IPS-18a (cell line): ENCODE measurements at regions not wholly inside any gene's neighbourhood (a gene's known extent, or its start where the extent isn't known, plus 50 kb on each side); places are given as distances from the start of the nearest gene placed in this dataset.

Experiments used
- H3K27ac ChIP-seq: one replicate; pipeline ENCODE4 v1.5.1; 2013; ENCODE audit warnings: low read length
- H3K27me3 ChIP-seq: one replicate; pipeline ENCODE4 v1.6.1; 2013; ENCODE audit warnings: mild to moderate bottlenecking, low read length; ENCODE audit not compliant: control insufficient read depth, insufficient read depth
- H3K36me3 ChIP-seq: one replicate; pipeline ENCODE4 v1.6.1; 2013; ENCODE audit warnings: low read depth, low read length; ENCODE audit not compliant: control insufficient read depth
- H3K4me1 ChIP-seq: one replicate; pipeline ENCODE4 v1.6.1; 2013; ENCODE audit warnings: low read depth, low read length; ENCODE audit not compliant: control insufficient read depth
- H3K4me3 ChIP-seq: one replicate; pipeline ENCODE4 v1.5.1; 2013; ENCODE audit warnings: low read length
- H3K9ac ChIP-seq: one replicate; pipeline ENCODE4 v1.6.1; 2013; ENCODE audit warnings: mild to moderate bottlenecking, low read length, moderate library complexity
- H3K9me3 ChIP-seq: one replicate; pipeline ENCODE4 v1.6.1; 2013; ENCODE audit warnings: low read depth, low read length; ENCODE audit not compliant: control insufficient read depth

DNA sequence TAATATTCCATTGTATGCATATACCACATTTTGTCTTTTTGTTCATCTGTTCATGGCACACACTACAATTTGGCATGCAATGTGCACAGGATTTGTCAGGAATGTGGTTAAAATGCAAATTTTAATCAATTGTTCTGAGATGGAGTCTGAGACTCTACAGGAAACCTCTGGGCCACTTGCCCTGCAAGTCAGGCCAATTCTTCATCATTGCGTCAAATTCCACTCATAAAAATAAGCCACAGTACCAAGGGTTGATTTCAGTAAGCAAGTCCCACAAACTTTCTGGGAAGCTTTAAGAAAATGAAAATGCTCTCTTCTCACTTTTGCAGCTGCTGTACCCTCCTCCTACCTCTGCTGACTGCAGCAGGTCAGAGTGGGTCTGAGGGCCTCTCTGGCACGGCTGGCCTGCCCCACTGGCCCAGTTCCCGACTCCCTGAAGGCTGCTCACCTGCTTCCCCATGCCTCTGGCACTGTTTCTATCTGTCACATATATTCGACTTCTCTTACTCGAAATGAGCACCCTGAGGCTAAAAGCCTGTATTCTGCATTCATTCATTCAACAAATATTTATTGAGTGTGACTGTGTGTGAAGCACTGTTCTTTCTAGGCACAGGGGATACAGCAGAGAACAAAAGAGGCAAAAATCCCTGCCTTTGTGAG is 83.8 kb upstream of the WASF3 start:
- Histone ChIP-seq H3K27ac (no peak overlapping the region), H3K27me3 (no peaks in the 10 kb centered on the region), H3K4me1 (peaks cover 30% of the 10 kb centered on the region), H3K4me3 (no peak overlapping the region), H3K9me3 (no peaks in the 10 kb centered on the region), H3K9ac (no peak overlapping the region), H3K36me3 (no peaks in the 10 kb centered on the region)

DNA sequence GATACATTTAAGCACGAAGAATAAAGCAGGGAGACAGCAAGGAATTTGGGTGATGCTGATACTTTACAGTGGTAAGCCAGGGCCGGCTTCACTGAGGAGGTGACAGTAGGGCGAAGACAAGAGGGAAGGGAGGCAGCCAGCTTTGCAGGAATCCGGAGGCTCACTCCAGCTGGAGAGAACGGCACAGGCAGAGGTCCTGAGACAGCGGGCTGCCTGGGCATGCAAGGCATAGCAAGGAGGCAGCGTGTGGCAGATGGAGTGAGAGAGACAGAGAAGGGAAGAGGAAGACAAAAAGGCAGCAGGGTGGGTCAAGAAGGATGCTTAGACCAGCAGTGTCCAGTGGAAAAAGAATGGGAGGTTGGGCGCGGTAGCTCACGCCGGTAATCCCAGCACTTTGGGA is 83.2 kb upstream of the WASF3 start:
- no peak overlapping the region for H3K27ac ChIP-seq
- H3K9me3 ChIP-seq, result no peaks in the 10 kb centered on the region

DNA sequence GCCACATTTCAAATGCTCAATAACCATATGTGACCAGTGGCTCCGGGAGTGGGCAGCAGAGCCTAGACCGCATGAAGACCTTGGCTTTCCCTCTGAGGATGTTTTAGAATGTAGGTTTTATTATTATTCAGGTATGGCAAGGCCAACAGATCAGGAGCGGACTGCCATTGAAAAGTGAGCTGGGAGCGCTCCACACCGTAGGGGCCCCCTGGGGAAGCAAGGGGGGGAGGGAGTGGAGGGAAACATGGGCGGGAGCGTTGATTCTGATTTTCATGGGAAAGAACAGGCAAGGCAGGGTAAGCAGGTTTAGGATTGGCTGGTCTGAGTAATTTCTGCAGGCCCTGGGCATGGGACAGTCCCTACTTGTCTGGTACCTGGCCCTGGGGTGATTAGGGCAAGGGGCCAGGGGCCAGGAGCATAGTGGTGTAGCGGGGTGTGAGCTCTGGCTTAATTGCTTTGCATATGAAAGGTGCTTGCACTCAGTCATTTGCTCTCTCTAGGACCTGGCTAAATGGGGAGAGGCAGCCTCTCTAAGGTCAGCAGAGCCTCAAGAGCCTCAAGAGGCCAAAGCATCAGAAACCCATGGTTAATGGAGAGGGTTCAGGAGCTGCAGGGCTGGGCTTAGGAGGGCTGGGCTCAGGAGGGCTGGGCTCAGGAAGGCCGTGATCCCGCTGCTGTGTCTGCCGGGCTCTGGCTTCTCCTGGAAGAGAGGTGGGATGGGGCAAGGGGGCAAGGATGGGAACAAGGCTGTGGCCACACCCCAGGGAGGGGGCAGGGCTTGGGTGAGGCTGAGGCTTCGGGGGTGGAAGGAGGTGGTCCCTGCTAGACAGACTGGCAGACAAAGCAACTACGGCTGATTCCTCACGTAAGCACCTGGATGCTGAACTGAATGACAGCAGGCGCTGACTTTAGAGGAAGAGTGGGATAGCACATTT is 82.0 kb upstream of the WASF3 start:
- Histone ChIP-seq H3K9me3 (no peaks in the 10 kb centered on the region), H3K4me1 (peaks cover 30% of the 10 kb centered on the region), H3K9ac (peak overlapping the region; percentile 37), H3K4me3 (peak overlapping the region; percentile 61), H3K36me3 (no peaks in the 10 kb centered on the region), H3K27me3 (no peaks in the 10 kb centered on the region), H3K27ac (peak overlapping the region; percentile 54)

More for the DNA sequence above, 83.2 kb upstream of the WASF3 start:
- H3K4me3 ChIP-seq, result no peak overlapping the region
- H3K9ac ChIP-seq, result no peak overlapping the region
- H3K36me3 ChIP-seq, result no peaks in the 10 kb centered on the region
- H3K4me1 ChIP-seq, result peaks cover 30% of the 10 kb centered on the region
- no peaks in the 10 kb centered on the region for H3K27me3 ChIP-seq

DNA sequence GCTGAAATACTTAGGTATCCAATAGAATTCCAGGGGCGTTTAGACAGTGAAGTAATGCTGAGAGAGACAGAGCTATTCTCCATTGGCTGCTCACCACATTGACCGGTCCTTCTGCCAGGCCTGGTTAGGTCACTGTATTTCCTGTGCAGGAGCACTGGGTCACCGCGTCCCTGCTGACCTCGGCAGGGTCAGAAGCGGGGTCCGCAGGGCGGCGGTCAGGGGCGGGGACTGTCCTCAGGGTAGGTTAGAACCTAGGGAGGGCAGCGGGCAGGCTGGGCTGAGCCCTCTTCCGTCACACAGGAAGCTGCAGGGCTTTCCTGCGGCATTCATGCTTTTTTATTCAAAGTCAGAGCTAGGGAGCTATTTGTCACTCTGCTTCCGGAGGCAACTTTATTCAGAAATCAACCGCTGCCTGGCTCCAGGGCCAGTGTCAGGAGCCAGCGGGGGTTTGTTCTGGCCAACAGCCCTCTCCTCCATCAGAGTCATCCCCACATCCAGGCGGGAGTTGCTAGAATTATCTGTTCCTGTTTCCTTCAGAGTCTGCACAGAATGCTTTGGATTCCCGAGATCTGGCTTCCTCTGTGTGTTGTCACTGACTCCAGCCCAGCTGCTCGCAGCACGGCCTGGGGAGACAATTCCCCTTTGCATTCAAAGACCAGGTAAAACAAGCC is 81.2 kb upstream of the WASF3 start:
- peaks cover 30% of the 10 kb centered on the region for H3K4me1 ChIP-seq
- H3K36me3 ChIP-seq, result no peaks in the 10 kb centered on the region
- H3K27me3 ChIP-seq, result no peaks in the 10 kb centered on the region
- peak overlapping the region; percentile 61 for H3K4me3 ChIP-seq
- H3K9ac ChIP-seq, result peak overlapping the region; percentile 37
- H3K27ac ChIP-seq, result peak overlapping the region; percentile 54
- H3K9me3 ChIP-seq, result no peaks in the 10 kb centered on the region

DNA sequence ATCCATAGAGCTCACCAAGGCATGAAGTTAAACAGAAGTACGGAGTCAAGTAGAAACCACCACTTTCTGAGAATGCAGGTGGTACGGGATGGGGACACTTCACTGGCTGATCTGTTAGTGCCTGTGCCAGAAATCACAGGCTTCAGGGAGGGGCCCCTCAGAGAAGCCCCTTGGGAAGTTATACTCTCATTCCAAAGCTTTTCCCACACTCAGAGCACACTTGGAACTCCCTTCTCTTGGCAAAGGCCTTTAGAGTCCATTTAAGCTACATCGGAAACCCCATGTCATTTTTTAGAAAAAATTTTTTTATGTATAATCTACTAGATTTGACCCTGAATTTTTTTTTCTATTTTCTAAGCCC is 80.7 kb upstream of the WASF3 start:
- H3K9me3 ChIP-seq, result no peaks in the 10 kb centered on the region
- H3K4me3 ChIP-seq, result peak overlapping the region; percentile 61
- H3K27me3 ChIP-seq, result no peaks in the 10 kb centered on the region
- H3K36me3 ChIP-seq, result no peaks in the 10 kb centered on the region
- H3K9ac ChIP-seq, result peak overlapping the region; percentile 37
- peaks cover 30% of the 10 kb centered on the region for H3K4me1 ChIP-seq
- peak overlapping the region; percentile 49 for H3K27ac ChIP-seq

DNA sequence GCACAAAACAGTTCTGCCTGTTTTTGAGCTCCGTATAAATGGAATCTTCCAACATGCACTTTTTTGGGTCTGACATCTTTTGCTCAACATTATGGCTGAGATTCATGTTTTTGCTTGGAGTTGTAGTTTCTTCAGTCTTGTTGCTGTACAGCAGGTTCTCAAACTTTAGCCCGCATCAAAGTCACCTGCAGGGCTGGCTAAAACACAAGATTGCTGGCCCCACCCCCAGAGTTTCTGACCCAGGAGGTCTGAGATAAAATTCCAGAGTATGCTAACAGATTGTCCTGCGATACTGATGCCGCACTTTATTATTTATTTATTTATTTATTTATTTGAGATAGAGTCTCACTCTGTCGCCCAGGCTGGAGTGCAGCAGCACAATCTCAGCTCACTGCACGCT is 79.8 kb upstream of the WASF3 start:
- Histone ChIP-seq H3K9ac (no peak overlapping the region), H3K9me3 (no peaks in the 10 kb centered on the region), H3K27me3 (no peaks in the 10 kb centered on the region), H3K27ac (no peak overlapping the region), H3K36me3 (no peaks in the 10 kb centered on the region), H3K4me3 (no peak overlapping the region), H3K4me1 (peaks cover 30% of the 10 kb centered on the region)

DNA sequence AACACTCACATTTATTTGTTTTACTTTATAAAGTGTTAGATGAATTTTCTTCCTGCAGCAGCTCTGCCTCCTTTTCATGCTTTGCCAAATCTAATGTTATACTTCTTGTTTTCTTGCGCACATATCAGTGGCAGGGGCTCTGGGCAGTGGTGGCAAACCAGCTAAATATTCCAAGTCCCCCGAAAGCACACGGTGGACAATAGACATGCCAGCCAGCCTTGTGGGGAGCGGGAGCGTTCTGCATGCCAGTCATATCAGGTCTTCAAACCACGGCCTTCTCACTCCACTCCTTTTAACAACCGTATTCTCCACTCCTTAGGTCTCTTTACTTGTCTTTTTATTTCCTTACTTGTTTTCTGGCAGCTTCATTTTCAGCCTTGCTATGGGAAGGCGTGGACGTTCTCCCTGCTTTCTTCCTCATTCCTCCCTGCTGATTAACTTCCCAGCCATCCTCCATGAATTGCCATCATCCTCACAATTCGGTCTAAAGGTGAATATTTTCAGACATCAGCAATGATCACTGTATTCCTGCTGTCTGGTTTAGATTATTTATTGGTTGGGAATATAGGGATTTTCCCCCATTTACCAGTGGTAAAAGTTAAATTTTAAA is 77.1 kb upstream of the WASF3 start:
- Histone ChIP-seq H3K4me1 (peaks cover 21% of the 10 kb centered on the region), H3K9ac (no peak overlapping the region), H3K36me3 (no peaks in the 10 kb centered on the region), H3K27ac (no peak overlapping the region), H3K27me3 (no peaks in the 10 kb centered on the region), H3K9me3 (no peaks in the 10 kb centered on the region), H3K4me3 (no peak overlapping the region)

GRCh38 chr13:26482451-26483197 is 74.9 kb upstream of the WASF3 start:
- no peak overlapping the region for H3K9ac ChIP-seq
- H3K27ac ChIP-seq, result no peak overlapping the region
- H3K4me3 ChIP-seq, result no peak overlapping the region

DNA sequence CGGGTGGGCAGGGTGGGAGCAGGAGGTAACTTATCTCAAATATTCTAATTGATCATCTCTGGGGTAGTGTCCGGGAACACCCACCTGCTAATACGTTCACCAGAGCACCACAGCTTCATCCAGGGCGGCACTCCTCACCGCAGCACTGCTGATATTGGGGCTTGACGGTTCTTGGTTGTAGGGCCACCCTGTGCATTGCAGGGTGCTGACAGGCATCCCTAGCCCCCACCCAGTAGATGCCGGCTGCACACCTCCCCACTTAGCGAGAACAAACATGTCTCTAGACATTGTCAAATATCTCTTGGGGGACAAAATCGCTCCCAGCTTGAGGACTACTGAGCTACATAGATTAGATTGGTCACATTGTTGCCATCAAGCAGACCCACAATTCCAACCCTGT is 73.9 kb upstream of the WASF3 start:
- Histone ChIP-seq H3K4me3 (no peak overlapping the region), H3K4me1 (no peaks in the 10 kb centered on the region), H3K27me3 (no peaks in the 10 kb centered on the region), H3K9ac (no peak overlapping the region), H3K9me3 (no peaks in the 10 kb centered on the region), H3K27ac (no peak overlapping the region), H3K36me3 (no peaks in the 10 kb centered on the region)

More at GRCh38 chr13:26482451-26483197, 74.9 kb upstream of the WASF3 start:
- no peaks in the 10 kb centered on the region for H3K27me3 ChIP-seq
- H3K9me3 ChIP-seq, result no peaks in the 10 kb centered on the region
- peaks cover under 1% of the 10 kb centered on the region for H3K4me1 ChIP-seq
- no peaks in the 10 kb centered on the region for H3K36me3 ChIP-seq

GRCh38 chr13:26484196-26484595 is 73.3 kb upstream of the WASF3 start:
- Histone ChIP-seq H3K4me3 (no peak overlapping the region), H3K36me3 (no peaks in the 10 kb centered on the region), H3K27ac (no peak overlapping the region), H3K4me1 (no peaks in the 10 kb centered on the region), H3K9me3 (no peaks in the 10 kb centered on the region), H3K9ac (no peak overlapping the region), H3K27me3 (no peaks in the 10 kb centered on the region)

GRCh38 chr13:26485288-26485687 is 72.2 kb upstream of the WASF3 start:
- Histone ChIP-seq H3K4me1 (no peaks in the 10 kb centered on the region), H3K9ac (no peak overlapping the region), H3K9me3 (no peaks in the 10 kb centered on the region), H3K27me3 (no peaks in the 10 kb centered on the region), H3K36me3 (no peaks in the 10 kb centered on the region), H3K27ac (no peak overlapping the region), H3K4me3 (no peak overlapping the region)
